WTC11 (cell line): ENCODE measurements at regions not wholly inside any gene's neighbourhood (a gene's known extent, or its start where the extent isn't known, plus 50 kb on each side); places are given as distances from the start of the nearest gene placed in this dataset.

ENCODE experiments used
- CREB1 ChIP-seq: sonication (generic); formaldehyde crosslinking; IDR thresholded peaks from 2 replicates; pipeline ENCODE4 v1.8.0; 2023; ENCODE audit warnings: mild to moderate bottlenecking, missing genetic modification reagents
- CTCF ChIP-seq: fragments of 200-600 bp; IDR thresholded peaks from 2 replicates; pipeline ENCODE4 v1.8.0; 2022; ENCODE audit warnings: antibody characterized with exemption
- KAT7 ChIP-seq: sonication (generic); formaldehyde crosslinking; IDR thresholded peaks from 2 replicates; pipeline ENCODE4 v1.8.1; 2023; ENCODE audit warnings: missing genetic modification reagents, mild to moderate bottlenecking, borderline replicate concordance

- TF ChIP-seq CTCF (no peak), KAT7 (CRISPR knock-in tag) (no peak), CREB1 (CRISPR knock-in tag) (no peak)
Observed at GRCh38 chr1:57987523-57987922, 559.0 kb downstream of the OMA1 start.
